Retinal pigment epithelial cell (primary cell): ENCODE measurements at regions not wholly inside any gene's neighbourhood (a gene's known extent, or its start where the extent isn't known, plus 50 kb on each side); places are given as distances from the start of the nearest gene placed in this dataset.

Experiments used
- DNase-seq: peaks from one replicate; pipeline ENCODE4 v3.0.0-alpha.2; 2010; ENCODE audit warnings: low read depth
- H3K4me3 ChIP-seq: 2 replicates; pipeline ENCODE4 v1.5.1; 2011; ENCODE audit warnings: mild to moderate bottlenecking, low read length, control low read depth, moderate library complexity
- TF ChIP-seq, protein P1 (sequence below): conservative IDR thresholded peaks from 2 replicates; pipeline ENCODE4 v1.5.1; 2011; ENCODE audit warnings: low read depth, low read length, control low read depth, inconsistent platforms

DNA sequence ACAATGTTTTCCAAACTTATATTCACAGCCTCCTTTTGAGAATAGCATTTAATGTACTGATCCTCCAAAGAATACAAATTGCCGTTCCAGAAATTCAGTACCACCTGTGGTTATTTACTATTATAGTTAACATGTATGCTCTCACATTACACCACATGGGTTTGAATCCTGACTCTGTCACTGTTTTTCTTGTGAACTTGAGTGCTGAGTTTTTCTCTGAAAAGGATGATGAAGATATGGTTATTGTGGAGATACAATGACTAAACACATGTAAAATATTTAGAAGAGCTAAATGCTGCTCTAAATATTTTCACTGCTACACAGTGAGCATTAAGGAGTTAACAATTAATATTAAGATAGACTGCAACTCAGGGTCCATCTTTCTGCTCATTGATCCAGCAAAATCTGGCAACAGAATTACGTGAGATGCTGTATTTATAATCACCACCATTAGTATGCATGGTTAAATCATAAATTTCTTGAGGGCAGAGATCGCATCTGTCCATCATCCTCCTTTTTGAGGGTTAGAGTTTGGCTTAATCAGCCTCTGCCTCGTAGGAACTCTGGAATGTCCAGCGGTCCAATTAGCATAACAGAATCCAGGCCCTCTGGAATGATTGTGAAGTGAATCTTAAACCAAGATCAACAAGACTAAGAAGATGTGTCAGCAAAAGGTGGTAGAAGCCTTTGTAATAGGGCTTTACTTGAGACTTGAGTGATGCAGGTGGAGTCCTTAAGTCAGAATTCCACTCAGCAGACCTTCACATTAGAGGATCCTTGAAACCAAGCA is 152.8 kb downstream of the MACC1 start:
- peak; percentile 79 for DNase-seq
- H3K4me3 ChIP-seq = no peak overlapping the region
- TF ChIP-seq, protein P1, sequence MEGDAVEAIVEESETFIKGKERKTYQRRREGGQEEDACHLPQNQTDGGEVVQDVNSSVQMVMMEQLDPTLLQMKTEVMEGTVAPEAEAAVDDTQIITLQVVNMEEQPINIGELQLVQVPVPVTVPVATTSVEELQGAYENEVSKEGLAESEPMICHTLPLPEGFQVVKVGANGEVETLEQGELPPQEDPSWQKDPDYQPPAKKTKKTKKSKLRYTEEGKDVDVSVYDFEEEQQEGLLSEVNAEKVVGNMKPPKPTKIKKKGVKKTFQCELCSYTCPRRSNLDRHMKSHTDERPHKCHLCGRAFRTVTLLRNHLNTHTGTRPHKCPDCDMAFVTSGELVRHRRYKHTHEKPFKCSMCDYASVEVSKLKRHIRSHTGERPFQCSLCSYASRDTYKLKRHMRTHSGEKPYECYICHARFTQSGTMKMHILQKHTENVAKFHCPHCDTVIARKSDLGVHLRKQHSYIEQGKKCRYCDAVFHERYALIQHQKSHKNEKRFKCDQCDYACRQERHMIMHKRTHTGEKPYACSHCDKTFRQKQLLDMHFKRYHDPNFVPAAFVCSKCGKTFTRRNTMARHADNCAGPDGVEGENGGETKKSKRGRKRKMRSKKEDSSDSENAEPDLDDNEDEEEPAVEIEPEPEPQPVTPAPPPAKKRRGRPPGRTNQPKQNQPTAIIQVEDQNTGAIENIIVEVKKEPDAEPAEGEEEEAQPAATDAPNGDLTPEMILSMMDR = no peak

DNA sequence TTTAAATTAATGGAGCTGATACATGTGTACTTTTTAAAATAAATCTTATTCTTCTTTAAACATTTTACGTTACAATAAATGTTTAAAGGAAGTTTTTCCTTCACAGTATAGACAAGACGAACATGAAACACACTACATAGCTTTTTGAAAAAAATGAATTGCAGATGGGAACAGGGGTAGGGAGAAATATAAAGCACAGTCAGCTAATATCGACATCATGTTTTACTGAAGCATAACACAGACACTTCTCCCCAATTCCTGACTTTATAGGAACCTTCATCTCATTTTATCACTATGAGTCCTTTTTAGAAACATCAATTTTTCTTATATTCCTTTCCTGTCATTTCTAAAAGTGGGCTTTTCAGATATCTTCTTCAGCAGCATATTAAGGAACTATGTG is 153.5 kb downstream of the MACC1 start:
- TF ChIP-seq, protein P1 = no peak
- H3K4me3 ChIP-seq = no peak overlapping the region
- no peak for DNase-seq

DNA sequence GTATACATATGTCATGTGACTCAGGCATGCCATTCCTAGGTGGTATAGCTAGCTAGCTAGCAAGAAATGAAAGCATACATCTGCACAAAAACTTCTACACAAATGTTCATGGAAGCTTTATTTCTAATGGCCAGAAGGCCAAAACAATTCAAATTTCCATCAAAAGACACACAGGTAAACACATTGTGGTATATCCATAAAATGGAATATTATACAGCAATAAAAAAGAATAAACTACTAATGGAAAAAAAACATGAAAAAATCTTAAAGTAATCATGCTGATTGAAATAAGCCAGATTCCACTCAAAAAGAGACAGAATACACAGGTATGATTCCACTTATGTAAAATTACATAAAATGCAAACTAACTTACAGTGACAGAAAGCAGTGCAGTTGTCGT is 154.3 kb downstream of the MACC1 start:
- H3K4me3 ChIP-seq = no peak overlapping the region
- no peak for DNase-seq
- TF ChIP-seq, protein P1 = no peak

DNA sequence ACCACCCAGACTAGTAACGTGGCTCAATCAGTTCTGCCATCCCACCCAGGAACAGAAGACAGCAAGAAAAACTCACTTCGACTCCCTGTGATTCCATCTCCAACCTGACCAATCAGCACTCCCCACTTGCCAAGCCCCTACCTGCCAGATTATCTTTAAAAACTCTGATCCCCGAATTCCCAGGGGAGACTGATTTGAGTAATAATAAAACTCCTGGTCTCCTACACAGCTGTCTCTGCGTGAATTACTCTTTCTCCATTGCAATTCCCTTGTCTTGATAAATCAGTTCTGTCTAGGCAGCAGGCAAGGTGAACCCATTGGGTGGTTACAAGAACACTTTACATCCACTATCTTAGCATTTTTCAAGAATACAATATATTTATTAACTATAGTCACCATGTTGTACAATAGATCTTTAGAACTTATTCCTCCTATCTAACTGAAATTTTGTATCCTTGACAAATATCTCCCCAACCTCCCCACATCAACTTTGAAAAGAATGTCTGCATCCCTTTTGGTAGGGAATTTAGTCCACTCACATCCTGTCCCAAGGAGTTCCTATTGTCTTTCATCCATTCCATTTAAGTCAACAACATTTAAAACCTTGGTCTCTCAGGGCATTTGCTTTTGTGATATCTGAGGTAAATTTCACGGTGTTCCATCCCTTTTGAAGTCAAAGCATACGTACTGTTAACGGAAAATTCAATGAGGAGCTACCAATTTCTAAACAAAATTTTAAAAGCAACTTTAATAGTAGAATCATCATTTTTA is 163.7 kb downstream of the MACC1 start:
- no peak overlapping the region for H3K4me3 ChIP-seq
- no peak for DNase-seq
- TF ChIP-seq, protein P1 = no peak

DNA sequence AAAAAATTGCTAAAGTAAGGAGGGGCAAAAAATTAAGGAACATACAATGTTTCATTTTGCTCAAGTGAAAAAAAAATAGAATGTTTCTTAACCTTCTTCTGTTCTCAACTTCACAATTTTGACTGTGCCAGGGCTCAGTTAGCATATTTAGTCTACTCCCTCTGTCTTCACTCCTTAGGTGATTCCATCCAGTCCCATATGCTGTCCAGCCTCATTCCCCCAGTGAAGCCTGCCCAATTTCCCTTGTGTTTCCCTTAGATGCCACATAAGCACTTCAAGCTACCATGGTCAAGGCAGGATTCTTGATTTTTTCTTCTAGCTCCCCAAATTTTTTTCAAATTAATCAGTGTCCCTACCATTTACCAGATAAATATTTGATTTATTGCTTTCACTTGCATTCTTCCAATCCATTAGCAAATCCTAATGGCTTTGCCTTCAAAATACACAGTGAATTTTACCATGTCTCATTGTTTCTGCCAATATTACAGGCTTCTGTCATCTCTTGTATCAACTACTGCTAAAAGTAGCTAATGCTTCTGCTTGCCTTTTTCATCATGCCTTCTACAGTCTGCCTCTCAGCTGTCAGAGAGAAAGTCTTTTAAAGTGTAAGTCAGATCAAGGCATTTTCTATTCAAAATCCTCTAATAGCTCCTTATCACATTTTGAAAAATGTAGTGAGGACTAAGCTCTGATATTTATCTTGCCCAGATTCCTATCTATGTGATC is 166.8 kb downstream of the MACC1 start:
- TF ChIP-seq, protein P1 = no peak
- no peak for DNase-seq
- H3K4me3 ChIP-seq = no peak overlapping the region

DNA sequence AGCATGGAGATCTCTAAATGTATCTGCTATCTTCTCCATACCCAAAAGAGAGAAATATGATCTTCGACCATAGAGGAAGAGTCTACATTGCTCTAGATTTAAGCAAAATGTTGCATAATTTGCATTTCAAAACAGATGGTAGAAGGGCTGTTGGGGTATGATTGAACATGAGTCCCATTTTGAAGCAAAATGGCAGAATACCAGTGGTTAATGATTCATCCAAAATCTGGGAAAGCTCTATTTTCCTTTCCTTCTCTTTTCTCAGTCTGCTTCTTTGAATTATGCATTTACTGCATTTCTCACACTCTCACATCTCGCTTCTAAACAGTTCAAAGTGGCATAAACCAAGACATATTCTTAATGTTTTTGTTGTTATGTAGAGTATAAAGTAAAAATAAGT is 178.5 kb downstream of the MACC1 start:
- no peak overlapping the region for H3K4me3 ChIP-seq
- DNase-seq = no peak
- TF ChIP-seq, protein P1 = no peak
